ENCODE measurements at regions not wholly inside any gene's neighbourhood (a gene's known extent, or its start where the extent isn't known, plus 50 kb on each side); places are given as distances from the start of the nearest gene placed in this dataset.

DNA sequence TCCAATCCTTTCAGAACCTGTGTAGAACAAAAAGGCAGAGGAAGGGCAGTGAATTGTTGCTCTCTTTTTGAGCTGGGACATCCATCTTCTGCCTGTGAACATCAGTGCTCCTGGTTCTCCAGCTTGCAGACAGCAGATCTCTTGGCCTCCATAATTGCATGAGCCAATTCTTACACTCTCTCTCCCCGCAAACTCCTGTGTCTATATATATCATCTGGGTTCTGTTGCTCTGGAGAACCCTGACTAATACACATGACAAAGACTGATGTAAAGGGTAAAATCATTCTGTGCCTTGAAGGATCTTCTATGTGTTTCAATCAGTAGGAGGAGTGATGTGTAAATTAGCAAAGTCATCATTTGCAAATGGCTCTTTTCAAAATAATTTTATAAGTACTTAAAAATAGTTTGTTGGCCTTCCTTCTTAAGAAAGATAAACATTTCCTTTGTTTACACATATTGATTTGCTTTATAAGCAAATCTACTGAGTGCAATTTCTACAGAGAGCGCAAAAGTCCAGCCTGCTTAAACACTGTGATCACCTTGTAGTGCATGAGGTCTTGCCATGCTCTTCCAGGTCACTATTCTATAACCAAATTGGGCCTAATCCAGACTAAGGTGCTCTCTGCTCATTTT, 154.9 kb upstream of the ANKRD28 start:
- no peak for DNase-seq (ENCODE audit: low read depth)

DNA sequence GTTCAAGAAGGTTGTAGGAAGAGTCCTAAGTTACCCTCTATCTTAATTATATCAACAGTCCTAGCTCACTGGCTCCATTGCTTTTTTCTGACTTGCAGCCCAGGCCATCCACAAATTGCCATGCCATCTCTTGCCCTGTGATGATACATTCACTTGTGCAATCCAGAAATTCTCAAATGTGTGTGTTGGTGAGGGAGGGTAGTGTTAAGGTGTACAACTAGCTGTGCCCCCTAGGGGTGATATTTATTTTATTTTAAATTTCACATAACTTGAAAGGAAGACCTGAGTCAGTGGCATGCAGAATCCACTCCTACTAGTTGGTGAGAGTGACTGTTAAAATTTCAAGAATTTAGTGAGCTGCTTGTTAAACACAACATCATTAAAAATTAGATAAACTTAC, 156.1 kb upstream of the ANKRD28 start:
- no peak for DNase-seq (ENCODE audit: low read depth)

DNA sequence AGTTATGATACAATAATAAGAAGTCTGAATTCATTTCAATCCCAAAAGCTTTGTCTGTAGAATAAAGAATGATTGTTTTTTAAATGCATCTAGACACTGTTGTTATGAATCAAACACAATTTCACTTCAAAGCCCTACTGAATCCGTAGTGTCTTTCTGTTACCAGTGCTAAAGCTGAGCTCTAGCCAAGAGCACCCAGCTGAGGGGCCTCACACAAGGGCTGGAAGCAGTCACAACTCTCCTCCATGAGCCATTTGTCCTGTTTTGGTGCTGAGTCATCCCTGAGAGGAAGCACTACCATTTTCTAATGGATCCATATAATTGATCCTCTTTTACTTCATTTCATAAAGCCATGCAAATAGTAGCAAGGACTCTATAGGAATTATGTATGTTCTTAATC, 158.2 kb upstream of the ANKRD28 start:
- no peak for DNase-seq (ENCODE audit: low read depth)

DNA sequence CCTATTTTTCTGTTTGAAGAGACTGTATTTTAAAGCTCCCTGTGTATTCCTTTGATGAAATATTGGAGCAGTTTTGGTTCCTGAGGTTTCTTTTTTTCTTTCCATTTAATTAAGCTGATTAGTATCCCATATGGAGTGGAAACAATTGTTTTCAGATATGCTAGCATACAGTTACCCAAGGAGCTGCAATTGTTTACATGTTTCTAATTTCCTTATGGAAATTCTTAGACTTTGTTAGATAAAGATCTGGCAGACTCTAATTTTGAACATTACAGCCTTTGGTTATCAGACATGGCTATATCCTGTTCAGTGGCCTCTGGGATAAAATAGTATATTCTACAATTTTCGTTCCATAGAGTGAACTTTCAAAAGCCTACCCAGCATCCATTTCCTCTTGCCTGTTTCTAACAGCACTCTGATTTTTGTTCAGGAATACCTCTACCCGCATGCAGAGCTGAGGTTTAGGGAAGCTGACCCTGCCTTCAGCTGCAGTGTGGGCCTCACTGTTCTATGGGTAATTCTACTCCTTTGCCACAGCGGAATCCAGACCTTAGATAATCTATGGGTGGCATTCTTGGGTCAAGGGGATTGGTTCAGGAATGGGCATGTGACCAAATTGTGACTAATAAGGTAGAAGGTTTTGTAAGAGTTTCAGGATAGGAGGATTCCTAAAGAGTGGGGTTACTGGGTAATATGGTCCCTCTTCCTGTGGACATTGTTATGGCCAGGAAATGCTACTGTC, 161.1 kb upstream of the ANKRD28 start:
- DNase-seq (ENCODE audit: low read depth): no peak

- no peak for DNase-seq (ENCODE audit: low read depth)
Measured at GRCh38 chr3:15959434-15959811, 161.6 kb upstream of the ANKRD28 start.

GRCh38 chr3:15964605-15965442, 167.0 kb upstream of the ANKRD28 start:
- DNase-seq (ENCODE audit: low read depth): no peak

DNA sequence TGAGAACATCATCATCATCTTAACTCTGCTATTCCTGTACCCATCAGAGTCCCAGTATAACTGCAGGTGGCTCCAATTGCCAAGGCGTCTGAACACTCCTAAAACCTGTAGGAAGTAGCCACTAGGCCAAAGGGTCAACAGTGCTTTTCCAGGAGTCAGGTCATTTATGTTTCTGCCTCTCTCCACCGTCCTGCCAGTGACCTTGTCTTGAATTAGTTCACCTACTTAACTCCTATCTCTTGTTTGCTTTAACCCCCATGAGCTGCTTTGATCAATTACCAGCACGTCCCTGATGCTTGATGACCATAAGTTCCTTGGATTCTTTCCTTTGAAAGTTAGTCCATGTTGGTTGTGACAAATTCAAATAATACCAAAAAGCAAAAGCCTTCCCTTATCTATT, 169.8 kb upstream of the ANKRD28 start:
- DNase-seq (ENCODE audit: low read depth): no peak

- no peak for DNase-seq (ENCODE audit: low read depth)
Measured at GRCh38 chr3:15969874-15970640, 172.3 kb upstream of the ANKRD28 start.

GRCh38 chr3:15973414-15973813, 175.6 kb upstream of the ANKRD28 start:
- DNase-seq (ENCODE audit: low read depth): no peak

DNA sequence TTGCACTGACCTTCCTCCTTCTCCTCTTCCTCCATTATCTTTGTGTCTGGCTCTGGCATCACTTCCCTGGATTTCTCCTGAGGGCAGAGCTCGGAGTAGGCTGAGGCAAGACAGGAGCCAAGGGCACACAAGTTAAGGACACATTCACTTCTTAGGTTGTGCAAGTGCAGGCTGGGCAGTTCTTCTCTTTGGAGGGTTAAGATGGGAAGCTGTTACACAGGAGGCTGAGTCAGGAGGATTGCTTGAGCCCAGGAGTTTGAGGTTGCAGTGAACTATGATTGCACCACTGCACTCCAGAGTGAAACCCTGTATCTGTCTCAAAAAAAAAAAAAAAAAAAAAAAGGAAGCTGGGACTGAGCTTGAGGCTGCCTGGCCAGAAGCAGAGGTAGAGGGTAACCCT, 176.2 kb upstream of the ANKRD28 start:
- no peak for DNase-seq (ENCODE audit: low read depth)

GRCh38 chr3:15974647-15975046, 176.9 kb upstream of the ANKRD28 start:
- no peak for DNase-seq (ENCODE audit: low read depth)

DNA sequence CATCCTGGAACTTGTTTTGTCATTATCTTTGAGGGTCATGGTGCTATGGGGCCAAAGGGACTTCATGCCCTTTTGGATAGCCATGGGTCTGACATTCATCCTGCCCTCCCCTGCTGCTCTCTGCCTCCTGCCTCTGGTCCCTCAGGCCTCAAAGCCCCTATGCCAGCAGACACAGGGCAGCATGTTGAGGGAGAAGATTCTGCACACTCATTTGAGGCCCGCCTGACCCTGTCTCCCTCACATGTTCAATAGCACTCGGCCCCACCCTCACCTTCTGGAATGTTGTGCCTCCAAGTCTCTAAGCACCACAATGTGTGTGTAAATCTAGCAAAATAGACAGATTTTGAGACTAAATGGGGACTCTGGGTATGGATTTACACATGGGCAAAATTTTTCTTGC, 178.7 kb upstream of the ANKRD28 start:
- no peak for DNase-seq (ENCODE audit: low read depth)

DNA sequence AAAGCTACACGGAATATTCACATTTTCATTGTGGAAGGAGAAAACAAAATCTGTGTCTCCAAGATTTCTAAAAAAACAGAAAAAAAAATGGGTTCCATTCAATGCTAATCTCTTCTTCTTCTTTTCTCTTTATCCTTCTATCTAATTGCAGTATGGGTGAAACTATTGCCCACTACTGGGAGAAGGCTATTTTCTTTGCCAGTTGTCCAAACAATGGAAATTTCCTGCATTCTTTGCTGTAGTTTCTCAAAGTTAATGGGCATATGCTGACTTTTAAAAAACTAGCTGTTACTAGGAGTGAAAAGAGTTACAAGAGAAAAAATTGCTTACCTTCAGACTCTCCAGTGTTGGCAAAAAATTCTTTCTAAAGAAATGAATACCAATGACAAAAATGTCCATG, 179.3 kb upstream of the ANKRD28 start:
- no peak for DNase-seq (ENCODE audit: low read depth)

DNA sequence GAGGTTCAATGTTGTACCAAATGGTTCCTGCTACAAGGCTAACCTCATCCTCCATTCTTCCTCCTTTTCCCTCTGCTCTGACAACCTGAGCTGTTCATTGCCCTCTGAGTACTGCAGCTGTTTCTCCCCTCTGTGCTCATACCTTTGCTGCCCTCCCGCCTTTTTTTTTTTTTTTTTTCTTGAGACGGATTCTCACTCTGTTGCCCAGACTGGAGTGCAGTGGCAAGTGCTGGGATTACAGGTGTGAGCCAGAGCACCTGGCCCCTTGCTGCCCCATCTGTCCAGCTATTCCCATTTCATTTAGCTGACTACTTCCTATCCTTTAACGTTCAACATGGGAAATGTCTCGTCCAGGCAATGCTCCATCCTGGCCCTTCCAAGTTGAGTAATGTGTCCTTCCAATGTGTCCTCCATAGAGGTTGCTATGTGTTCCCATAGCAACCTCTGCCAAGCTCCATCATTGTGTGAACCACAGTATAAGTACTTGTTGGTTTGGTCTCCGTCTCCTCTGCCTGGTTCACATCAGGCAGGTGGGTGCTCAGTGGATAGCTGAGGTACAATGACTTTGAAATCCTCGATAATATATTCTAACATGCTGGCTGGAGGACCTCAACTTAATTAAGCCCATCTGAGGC, 179.9 kb upstream of the ANKRD28 start:
- DNase-seq (ENCODE audit: low read depth): no peak

- no peak for DNase-seq (ENCODE audit: low read depth)
Measured at GRCh38 chr3:15978801-15979200, 181.0 kb upstream of the ANKRD28 start.

GRCh38 chr3:15979495-15979894, 181.7 kb upstream of the ANKRD28 start:
- no peak for DNase-seq (ENCODE audit: low read depth)

DNA sequence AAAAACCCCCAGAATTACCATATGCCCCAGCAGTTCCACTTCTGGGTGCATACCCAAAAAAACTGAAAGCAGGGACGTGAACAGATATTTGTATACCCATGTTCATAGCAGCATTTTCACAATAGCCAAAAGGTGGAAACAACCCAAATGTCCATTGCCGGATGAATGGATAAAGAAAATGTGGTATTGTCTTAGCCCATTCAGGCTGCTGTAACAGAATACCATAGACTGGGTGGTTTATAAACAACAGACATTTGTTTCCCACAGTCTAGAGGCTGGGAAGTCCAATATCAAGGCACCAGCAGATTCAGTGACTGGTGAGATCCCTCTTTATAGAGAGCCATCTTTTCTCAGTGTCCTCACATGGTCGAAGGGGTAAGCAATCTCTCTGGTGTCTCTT, 182.1 kb upstream of the ANKRD28 start:
- no peak for DNase-seq (ENCODE audit: low read depth)

DNA sequence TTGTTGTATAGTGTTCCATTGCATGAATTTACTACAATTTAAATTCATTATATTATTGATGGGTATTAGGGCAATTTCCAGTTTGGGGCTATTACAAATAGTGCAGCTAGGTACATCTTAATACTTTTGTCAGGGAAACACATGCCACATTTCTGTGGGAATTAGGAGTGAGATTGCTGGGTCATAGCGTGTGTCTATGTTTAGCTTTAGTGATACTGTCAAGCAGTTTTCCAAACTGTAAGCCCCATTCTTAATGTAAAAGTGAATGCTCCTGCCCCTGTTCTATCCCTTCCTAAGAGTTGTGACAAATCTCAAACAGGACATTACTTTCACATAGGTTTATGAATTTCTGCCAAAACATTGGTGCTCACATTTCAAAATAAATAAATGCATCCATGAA, 184.5 kb upstream of the ANKRD28 start:
- DNase-seq (ENCODE audit: low read depth): no peak

DNA sequence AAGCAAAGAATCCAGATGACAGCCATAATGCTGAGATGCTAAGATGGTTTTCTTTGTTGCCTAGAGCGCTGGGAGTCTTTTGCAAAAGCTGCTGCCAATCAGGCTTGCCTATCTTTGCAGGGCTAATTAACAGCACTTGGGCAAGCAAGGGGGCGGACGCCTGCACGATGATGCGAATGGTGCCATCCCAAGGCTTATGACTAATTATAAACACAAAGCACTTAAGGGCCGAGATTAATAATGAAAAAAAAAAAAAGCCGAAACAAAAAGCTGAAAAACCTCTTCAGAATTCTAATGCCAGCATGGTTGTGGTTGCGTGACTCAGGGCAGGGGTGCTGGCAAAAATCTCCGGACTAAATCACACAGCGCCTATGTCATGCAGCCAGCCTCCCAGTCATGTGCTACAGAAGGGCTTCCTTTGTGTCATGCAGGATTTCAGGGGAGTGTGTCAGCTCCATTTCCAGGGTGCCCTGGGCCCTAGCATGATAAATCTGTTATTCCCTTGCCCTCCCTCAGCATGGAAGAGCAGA, 185.0 kb upstream of the ANKRD28 start:
- DNase-seq (ENCODE audit: low read depth): no peak

DNA sequence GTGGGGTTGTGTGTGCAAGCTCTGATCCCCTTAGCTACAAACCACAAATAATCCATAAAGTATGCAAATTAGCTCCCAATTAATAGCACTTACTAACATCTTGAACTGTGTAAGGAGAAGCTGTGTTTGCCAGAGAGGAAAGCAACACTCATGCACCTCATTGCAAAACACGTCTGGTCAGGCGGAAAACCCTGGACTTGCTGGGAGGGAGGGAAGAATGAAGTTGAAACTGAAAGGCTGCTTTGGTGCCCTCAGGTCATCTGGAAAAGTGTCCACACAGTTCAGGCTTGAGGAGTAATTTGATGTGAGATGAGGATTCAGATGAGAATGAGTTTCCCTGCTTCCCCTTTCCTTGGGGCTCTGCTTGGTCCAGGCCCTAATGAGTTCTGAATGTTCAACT, 185.5 kb upstream of the ANKRD28 start:
- no peak for DNase-seq (ENCODE audit: low read depth)

- no peak for DNase-seq (ENCODE audit: low read depth)
Measured at GRCh38 chr3:15983693-15984092, 185.9 kb upstream of the ANKRD28 start.

DNA sequence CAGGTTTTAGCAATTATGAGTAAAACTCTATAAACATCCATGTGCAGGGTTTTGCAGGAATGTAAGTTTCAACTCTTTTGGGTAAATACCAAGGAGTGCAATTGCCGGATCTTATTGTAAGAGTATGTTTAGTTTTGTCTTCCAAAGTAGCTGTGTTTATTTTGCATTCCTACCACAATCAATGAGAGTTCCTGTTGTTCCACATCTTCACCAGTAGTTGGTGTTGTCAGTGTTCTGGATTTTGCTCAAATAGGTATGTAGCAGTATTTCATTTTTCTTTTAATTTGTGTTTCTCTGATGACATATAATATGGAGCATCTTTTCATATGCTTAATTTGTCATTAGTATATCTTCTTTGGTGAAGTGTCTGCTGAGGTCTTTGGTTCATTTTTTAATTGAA, 185.1 kb upstream of the GALNT15 start:
- no peak for DNase-seq (ENCODE audit: low read depth)
